Endodermal cell (in vitro differentiated cells): ENCODE measurements at regions not wholly inside any gene's neighbourhood (a gene's known extent, or its start where the extent isn't known, plus 50 kb on each side); places are given as distances from the start of the nearest gene placed in this dataset.

Experiments used
- DNase-seq: peaks from one replicate; pipeline ENCODE4 v3.0.0-alpha.2; 2017
- H3K27ac ChIP-seq: 2 replicates; pipeline ENCODE4 v1.5.1; 2013; ENCODE audit warnings: mild to moderate bottlenecking, low read depth, low read length, moderate library complexity
- H3K27me3 ChIP-seq: 2 replicates; pipeline ENCODE4 v1.6.1; 2013; ENCODE audit warnings: mild to moderate bottlenecking, low read length, moderate library complexity; ENCODE audit not compliant: insufficient read depth, control insufficient read depth, poor library complexity, severe bottlenecking
- H3K36me3 ChIP-seq: 2 replicates; pipeline ENCODE4 v1.7.0; 2013; ENCODE audit warnings: mild to moderate bottlenecking, low read length, moderate library complexity; ENCODE audit not compliant: control insufficient read depth, insufficient read depth
- H3K4me1 ChIP-seq: one replicate; pipeline ENCODE4 v1.7.0; 2013; ENCODE audit warnings: low read length; ENCODE audit not compliant: control insufficient read depth, insufficient read depth
- H3K4me3 ChIP-seq: 2 replicates; pipeline ENCODE4 v1.5.1; 2013; ENCODE audit warnings: mild to moderate bottlenecking, low read length, moderate library complexity
- H3K9ac ChIP-seq: 2 replicates; pipeline ENCODE4 v1.6.1; 2013; ENCODE audit warnings: mild to moderate bottlenecking, low read length, moderate library complexity; ENCODE audit not compliant: poor library complexity, severe bottlenecking; ENCODE audit errors: extremely low read depth
- H3K9me3 ChIP-seq: 2 replicates; pipeline ENCODE4 v1.6.1; 2013; ENCODE audit warnings: mild to moderate bottlenecking, low read length, moderate library complexity; ENCODE audit not compliant: control insufficient read depth
- H3K27ac Mint-ChIP-seq: 2 replicates; pipeline ENCODE4 v1.8.0; 2020; ENCODE audit warnings: mixed read lengths
- H3K27me3 Mint-ChIP-seq: 2 replicates; pipeline ENCODE4 v1.8.0; 2021; ENCODE audit warnings: mild to moderate bottlenecking, mixed read lengths; ENCODE audit not compliant: insufficient read depth
- H3K36me3 Mint-ChIP-seq: 2 replicates; pipeline ENCODE4 v1.8.0; 2020; ENCODE audit warnings: low read depth, mixed read lengths
- H3K4me1 Mint-ChIP-seq: 2 replicates; pipeline ENCODE4 v1.8.0; 2020; ENCODE audit warnings: mixed read lengths
- H3K4me3 Mint-ChIP-seq: 2 replicates; pipeline ENCODE4 v1.8.0; 2020; ENCODE audit warnings: mild to moderate bottlenecking, moderate library complexity, mixed read lengths
- H3K9me3 Mint-ChIP-seq: 2 replicates; pipeline ENCODE4 v1.8.0; 2020; ENCODE audit warnings: mild to moderate bottlenecking, mixed read lengths
- WGBS, 2 experiments: methylation state at CpG; one replicate each; pipeline versions ENCODE4 v1.1.5 to v1.1.7; 2013; ENCODE audit warnings: missing lambda C conversion rate in 2 of 2, mixed read lengths in 1 of 2; ENCODE audit not compliant: insufficient coverage in 1 of 2, insufficient read length in 1 of 2; 5-methylcytosine and 5-hydroxymethylcytosine counted together
- TF ChIP-seq, protein P1 (sequence below): fragments of 200-600 bp; sonication (generic); conservative IDR thresholded peaks from 2 replicates; pipeline ENCODE4 v1.5.0; 2021; ENCODE audit warnings: antibody characterized with exemption, mild to moderate bottlenecking

DNA sequence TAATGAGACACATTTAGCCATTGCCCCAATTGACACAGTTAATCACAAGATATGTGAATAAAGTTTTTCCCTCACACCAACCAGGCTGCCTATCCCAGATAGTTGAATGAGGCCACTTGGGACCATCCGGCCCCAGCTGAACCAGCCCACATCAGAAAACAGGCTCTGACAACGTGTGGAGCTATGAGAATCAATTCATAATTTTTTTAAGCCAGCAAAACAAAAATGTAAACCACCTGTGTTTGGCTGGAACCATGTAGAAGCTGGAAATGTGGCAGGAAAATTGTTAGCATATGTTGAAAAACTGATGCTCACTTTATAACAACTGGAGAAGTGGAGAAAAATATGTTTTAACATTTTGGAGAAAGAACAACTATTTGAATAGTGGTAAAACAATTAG lies 1161.3 kb downstream of the SLITRK1 start:
- no peak overlapping the region for H3K4me3 ChIP-seq
- 100% methylated on average over 2 of the region's 2 CpGs; no CpG with 5 or more reads in 1 of the 2 experiments for WGBS, 2 experiments
- no peak overlapping the region for H3K9ac ChIP-seq
- Mint-ChIP-seq H3K9me3 (no peaks in the 10 kb centered on the region), H3K4me3 (no peak overlapping the region), H3K36me3 (no peaks in the 10 kb centered on the region), H3K27ac (no peak overlapping the region), H3K4me1 (no peaks in the 10 kb centered on the region), H3K27me3 (no peaks in the 10 kb centered on the region)
- no peaks in the 10 kb centered on the region for H3K9me3 ChIP-seq
- no peaks in the 10 kb centered on the region for H3K27me3 ChIP-seq
- TF ChIP-seq, protein P1, sequence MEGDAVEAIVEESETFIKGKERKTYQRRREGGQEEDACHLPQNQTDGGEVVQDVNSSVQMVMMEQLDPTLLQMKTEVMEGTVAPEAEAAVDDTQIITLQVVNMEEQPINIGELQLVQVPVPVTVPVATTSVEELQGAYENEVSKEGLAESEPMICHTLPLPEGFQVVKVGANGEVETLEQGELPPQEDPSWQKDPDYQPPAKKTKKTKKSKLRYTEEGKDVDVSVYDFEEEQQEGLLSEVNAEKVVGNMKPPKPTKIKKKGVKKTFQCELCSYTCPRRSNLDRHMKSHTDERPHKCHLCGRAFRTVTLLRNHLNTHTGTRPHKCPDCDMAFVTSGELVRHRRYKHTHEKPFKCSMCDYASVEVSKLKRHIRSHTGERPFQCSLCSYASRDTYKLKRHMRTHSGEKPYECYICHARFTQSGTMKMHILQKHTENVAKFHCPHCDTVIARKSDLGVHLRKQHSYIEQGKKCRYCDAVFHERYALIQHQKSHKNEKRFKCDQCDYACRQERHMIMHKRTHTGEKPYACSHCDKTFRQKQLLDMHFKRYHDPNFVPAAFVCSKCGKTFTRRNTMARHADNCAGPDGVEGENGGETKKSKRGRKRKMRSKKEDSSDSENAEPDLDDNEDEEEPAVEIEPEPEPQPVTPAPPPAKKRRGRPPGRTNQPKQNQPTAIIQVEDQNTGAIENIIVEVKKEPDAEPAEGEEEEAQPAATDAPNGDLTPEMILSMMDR, result no peak
- no peaks in the 10 kb centered on the region for H3K4me1 ChIP-seq
- no peak for DNase-seq
- H3K27ac ChIP-seq, result no peak overlapping the region
- no peaks in the 10 kb centered on the region for H3K36me3 ChIP-seq

DNA sequence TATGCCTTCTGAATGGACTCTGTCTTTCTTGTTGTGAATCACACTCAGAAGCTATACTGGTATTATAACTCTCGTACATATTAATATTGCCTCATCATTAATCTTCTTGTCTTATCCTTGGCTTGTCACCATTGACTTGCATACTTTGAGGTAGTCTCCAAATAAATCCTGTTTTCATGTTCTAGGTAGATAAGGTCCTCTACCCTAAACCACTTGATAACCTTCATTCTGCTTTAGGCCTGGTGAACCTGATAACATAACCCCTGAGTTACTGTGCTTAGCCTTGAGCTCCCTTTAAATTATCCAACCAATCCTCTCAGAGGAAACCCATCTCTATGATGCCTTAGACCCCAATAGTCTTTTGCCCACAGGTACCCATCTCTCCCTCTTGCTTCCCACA lies 1162.3 kb downstream of the SLITRK1 start:
- Mint-ChIP-seq H3K27ac (no peak overlapping the region), H3K4me1 (no peaks in the 10 kb centered on the region), H3K4me3 (no peak overlapping the region), H3K27me3 (no peaks in the 10 kb centered on the region), H3K36me3 (no peaks in the 10 kb centered on the region), H3K9me3 (no peaks in the 10 kb centered on the region)
- H3K9ac ChIP-seq, result no peak overlapping the region
- H3K27me3 ChIP-seq, result no peaks in the 10 kb centered on the region
- no peaks in the 10 kb centered on the region for H3K4me1 ChIP-seq
- WGBS, 2 experiments, result 55 to 86% methylated on average over 1 of the region's 1 CpG
- H3K36me3 ChIP-seq, result no peaks in the 10 kb centered on the region
- no peak overlapping the region for H3K27ac ChIP-seq
- H3K9me3 ChIP-seq, result no peaks in the 10 kb centered on the region
- no peak for DNase-seq
- TF ChIP-seq, protein P1, result no peak
- H3K4me3 ChIP-seq, result no peak overlapping the region

DNA sequence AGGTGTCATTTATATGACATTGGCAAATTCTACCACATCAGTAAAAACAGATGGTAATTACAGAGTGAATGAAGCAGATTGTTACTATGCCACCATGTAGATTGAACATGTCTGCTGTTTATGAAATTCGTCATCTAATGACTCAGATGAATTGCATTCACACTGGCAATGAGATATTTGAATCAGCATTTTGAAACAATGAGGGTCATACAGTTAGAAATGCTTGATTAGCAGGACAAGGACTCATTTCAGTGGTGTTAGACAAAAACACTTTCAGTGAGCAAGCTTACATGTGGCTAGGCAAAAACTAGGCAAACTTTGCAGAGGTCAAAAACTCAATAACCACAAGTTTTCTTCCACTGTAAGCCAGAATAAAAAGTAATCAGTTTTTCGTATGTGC lies 1165.0 kb downstream of the SLITRK1 start:
- Histone ChIP-seq H3K27me3 (no peaks in the 10 kb centered on the region), H3K4me1 (no peaks in the 10 kb centered on the region), H3K36me3 (no peaks in the 10 kb centered on the region), H3K27ac (no peak overlapping the region), H3K9me3 (no peaks in the 10 kb centered on the region), H3K9ac (no peak overlapping the region), H3K4me3 (no peak overlapping the region)
- no peaks in the 10 kb centered on the region for H3K36me3 Mint-ChIP-seq
- DNase-seq, result no peak
- H3K4me3 Mint-ChIP-seq, result no peak overlapping the region
- 83 to 100% methylated on average over 1 of the region's 2 CpGs for WGBS, 2 experiments
- no peaks in the 10 kb centered on the region for H3K9me3 Mint-ChIP-seq
- H3K27me3 Mint-ChIP-seq, result no peaks in the 10 kb centered on the region
- no peak overlapping the region for H3K27ac Mint-ChIP-seq
- TF ChIP-seq, protein P1, result no peak
- no peaks in the 10 kb centered on the region for H3K4me1 Mint-ChIP-seq
